ENCODE measurements at regions not wholly inside any gene's neighbourhood (a gene's known extent, or its start where the extent isn't known, plus 50 kb on each side); places are given as distances from the start of the nearest gene placed in this dataset.

DNA sequence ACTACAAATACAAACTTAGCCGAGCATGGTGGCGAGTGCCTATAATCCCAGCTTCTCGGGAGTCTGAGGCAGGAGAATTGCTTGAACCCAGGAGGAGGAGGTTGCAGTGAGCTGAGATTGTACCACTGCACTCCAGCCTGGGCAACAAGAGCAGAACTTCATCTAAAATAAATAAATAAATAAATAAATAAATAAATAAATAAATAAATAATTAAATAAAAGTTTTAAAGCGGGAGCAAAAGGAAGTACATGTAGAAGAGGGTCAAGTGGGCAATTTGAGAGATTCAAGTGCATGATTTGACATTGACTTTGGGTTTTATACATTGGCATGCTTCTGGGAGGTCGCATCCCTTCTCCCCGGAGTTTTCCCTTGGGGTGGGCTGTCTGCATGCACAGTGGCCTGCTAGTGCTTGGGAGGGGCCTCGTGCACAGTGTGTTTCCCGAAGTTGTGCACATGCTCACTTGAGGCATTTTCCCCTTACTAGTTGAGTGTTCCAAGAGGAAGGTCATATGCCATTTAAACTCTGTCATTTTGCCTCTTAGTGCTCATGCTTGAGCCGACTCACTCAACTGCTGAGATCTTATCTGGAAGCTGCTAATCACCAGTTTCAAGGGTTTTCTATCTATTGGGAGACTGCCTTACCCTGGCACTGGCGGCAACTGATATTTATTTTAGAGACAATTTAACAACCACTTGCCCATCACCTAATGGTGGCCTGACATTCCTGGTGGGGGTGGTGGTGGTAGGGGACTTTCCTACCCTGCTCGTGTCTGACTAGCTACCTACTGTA, 193.2 kb upstream of the MPHOSPH6 start:
- H3K36me3 Mint-ChIP-seq, result no peaks in the 10 kb centered on the region
- H3K27ac Mint-ChIP-seq, result no peak overlapping the region
- ATAC-seq, result no peak
- no peak for DNase-seq
- peaks cover 0 to 2% (median 0%) of the 10 kb centered on the region in 4 donors for H3K4me1 Mint-ChIP-seq
- H3K9me3 Mint-ChIP-seq, result peaks cover 0 to 4% (median 0%) of the 10 kb centered on the region in 9 donors
- H3K4me3 Mint-ChIP-seq, result no peak overlapping the region
- POLR2A ChIA-PET, result no interaction called here
- H3K27me3 Mint-ChIP-seq, result peaks cover 5 to 26% (median 13%) of the 10 kb centered on the region in 5 donors

DNA sequence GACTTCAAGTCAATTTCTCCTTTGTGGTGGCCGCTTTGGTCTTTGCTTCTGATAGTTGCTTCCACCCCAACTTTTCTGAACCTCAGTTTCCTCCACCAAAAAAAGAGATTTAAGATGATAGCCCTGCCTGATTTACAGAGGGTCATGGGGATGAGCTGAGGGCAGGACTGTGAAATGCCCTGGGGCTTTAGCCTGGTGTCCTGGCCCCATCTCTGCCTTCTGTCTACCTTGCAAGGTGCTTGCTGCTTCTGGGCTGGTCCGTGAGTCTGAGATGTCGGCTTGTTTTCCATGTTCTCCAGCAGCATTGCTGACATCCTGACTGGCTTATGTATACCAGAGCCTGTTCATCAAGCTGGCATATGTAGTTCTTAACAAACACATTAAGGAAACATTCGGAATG, 191.9 kb upstream of the MPHOSPH6 start:
- DNase-seq (no peak), ATAC-seq (no peak)
- peaks cover 5 to 30% (median 16%) of the 10 kb centered on the region in 5 donors for H3K27me3 Mint-ChIP-seq
- H3K9me3 Mint-ChIP-seq, result peaks cover 0 to 4% (median 0%) of the 10 kb centered on the region in 9 donors
- no peak overlapping the region for H3K4me3 Mint-ChIP-seq
- no peaks in the 10 kb centered on the region for H3K36me3 Mint-ChIP-seq
- H3K4me1 Mint-ChIP-seq, result peaks cover 0 to 2% (median 0%) of the 10 kb centered on the region in 4 donors
- POLR2A ChIA-PET, result no interaction called here
- peak overlapping the region in 1 of 10 donors; percentile 37 for H3K27ac Mint-ChIP-seq

DNA sequence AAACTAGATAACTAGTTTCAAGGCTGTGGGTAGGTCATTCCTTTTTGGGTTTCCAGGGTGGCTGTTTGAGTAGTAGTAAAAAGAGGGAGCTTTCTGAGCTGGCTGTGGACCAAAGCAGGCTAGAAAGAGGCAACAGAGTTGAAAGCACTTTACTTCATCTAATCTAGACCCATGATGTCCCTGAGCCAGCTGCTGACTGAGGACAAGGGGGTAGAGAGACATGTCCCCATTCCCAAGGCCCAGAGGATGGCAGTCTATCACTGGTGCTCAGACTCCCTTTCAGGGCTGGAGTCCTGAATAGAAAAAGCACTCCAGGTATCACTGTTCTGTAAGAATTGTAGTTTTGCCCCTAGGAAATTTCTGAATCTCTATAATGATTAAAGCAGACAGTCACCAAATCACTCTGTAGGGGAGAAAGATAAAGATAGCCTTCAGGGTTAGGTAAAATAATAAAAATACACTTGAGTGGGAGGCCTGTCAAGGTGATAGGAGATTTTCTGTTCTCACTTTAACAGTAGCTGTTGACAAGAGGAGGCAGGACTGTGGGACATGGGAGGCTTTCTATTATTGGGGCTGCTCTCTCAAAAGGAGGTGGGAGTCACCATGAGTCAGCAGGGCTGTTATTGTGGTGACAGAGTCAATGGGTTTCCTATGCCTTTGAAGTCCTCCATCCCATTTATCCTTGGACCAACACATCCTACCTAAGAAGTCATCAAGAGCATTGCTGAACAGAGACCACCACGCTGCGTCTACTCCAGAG, 190.2 kb upstream of the MPHOSPH6 start:
- Mint-ChIP-seq H3K27me3 (peaks cover 3 to 30% (median 16%) of the 10 kb centered on the region in 5 donors), H3K4me3 (no peak overlapping the region), H3K9me3 (peaks cover 0 to 4% (median 0%) of the 10 kb centered on the region in 9 donors), H3K4me1 (peaks cover 0 to 2% (median 0%) of the 10 kb centered on the region in 4 donors), H3K27ac (no peak overlapping the region), H3K36me3 (no peaks in the 10 kb centered on the region)
- no peak for DNase-seq
- ATAC-seq, result no peak
- POLR2A ChIA-PET, result no interaction called here

DNA sequence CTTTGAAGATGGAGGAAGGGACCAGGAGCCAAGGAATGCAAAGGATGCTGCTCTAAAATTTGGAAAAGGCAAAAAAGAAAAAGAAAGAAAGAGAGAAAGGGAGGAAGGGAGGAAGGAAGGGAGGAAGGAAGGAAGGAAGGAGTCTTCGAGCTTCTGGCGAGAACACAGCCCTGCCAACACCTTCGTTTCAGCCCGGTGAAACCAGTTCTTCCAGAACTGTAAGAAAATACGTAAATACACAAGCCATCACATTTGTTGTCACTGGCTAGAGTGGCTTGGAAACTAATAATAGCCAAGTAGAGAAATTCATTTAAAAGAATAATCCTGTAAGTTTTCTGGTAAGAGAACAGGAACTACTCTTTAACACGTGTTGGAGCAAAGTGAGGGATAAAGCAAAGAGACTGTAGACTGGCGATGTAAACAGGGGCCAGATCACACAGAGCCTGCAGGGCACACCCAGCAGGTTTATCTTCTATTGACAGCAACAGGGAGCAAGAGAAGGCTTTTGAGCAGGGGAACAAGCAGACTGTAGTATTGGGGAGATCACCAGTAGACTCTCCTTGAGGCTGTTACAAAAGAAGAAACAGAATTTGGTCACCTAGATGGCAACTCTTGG, 188.7 kb upstream of the MPHOSPH6 start:
- Mint-ChIP-seq H3K4me3 (no peak overlapping the region), H3K27ac (no peak overlapping the region), H3K9me3 (peaks cover 0 to 4% (median 0%) of the 10 kb centered on the region in 9 donors), H3K27me3 (peaks cover 3 to 30% (median 15%) of the 10 kb centered on the region in 5 donors), H3K36me3 (no peaks in the 10 kb centered on the region), H3K4me1 (peaks cover 0 to 2% (median 0%) of the 10 kb centered on the region in 4 donors)
- ATAC-seq (no peak), DNase-seq (no peak)
- POLR2A ChIA-PET, result no interaction called here

DNA sequence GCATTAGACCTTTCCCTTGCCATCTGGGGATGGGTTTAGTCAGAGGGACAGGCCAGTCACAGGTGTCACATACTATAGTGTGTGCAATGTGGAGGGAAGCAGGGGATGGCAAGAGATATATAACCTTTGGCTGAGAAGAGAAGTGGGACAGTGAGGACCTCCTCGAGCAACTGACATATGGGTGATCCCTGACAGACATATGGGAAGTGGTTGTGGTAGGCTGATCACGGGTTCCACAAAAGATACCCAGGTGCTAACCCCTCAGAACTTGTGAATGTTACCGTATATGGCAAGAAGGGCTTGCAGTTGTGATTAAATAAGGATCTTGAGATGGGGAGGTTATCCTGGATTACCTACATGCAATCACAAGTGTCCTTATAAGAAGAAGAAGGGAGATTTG, 188.1 kb upstream of the MPHOSPH6 start:
- POLR2A ChIA-PET, result no interaction called here
- no peak for ATAC-seq
- no peaks in the 10 kb centered on the region for H3K36me3 Mint-ChIP-seq
- H3K27ac Mint-ChIP-seq, result no peak overlapping the region
- no peak for DNase-seq
- H3K27me3 Mint-ChIP-seq, result peaks cover 1 to 30% (median 11%) of the 10 kb centered on the region in 5 donors
- H3K4me1 Mint-ChIP-seq, result peaks cover 0 to 2% (median 0%) of the 10 kb centered on the region in 4 donors
- no peak overlapping the region for H3K4me3 Mint-ChIP-seq
- H3K9me3 Mint-ChIP-seq, result peaks cover 0 to 2% (median 0%) of the 10 kb centered on the region in 9 donors

DNA sequence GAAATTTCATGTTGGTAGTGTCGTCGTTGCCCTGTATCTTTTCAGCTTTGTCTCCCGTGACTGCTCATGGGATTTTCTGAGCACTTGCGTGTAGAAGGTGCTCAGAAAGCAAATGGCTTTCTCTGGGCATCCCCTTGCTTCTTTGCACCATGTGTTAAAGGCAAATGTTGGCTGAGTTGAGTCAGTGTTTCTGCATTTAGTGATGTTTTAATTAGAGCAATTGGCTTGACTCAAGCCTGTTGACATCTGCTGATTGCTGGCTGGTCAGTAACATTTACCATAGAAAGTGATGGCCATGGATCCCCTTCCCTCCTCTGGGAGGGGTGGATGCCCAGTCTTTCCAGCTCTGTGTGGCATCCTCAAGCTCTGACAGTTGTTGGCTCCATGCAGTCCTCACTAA, 187.2 kb upstream of the MPHOSPH6 start:
- peaks cover 1 to 26% (median 11%) of the 10 kb centered on the region in 5 donors for H3K27me3 Mint-ChIP-seq
- peaks cover 0 to 4% (median 0%) of the 10 kb centered on the region in 9 donors for H3K9me3 Mint-ChIP-seq
- peaks cover 0 to 2% (median 0%) of the 10 kb centered on the region in 4 donors for H3K4me1 Mint-ChIP-seq
- no peaks in the 10 kb centered on the region for H3K36me3 Mint-ChIP-seq
- H3K4me3 Mint-ChIP-seq, result no peak overlapping the region
- POLR2A ChIA-PET, result no interaction called here
- no peak for ATAC-seq
- no peak for DNase-seq
- no peak overlapping the region for H3K27ac Mint-ChIP-seq

DNA sequence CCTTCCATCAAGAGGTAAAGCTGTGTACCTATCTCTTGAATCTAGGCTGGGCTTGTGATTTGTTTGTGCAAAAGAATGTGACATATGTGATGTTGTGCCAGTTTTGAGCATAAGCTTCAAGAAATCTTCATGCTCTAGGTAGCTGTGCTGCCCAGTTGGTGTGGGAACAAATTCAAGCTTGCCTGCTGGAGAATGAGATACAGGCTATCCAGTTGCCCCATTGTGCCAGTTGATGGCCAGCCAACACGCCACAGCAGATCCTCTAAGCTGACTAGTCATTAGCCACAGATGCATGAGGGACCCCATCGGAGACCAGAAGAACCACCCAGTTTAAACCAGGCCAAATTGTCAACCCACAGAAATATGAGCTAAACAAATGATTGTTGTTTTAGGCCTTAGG, 180.5 kb upstream of the MPHOSPH6 start:
- Mint-ChIP-seq H3K27me3 (peaks cover 0 to 13% (median 0%) of the 10 kb centered on the region in 5 donors), H3K27ac (no peak overlapping the region), H3K9me3 (peaks cover 0 to 2% (median 0%) of the 10 kb centered on the region in 9 donors), H3K36me3 (no peaks in the 10 kb centered on the region), H3K4me1 (no peaks in the 10 kb centered on the region), H3K4me3 (no peak overlapping the region)
- POLR2A ChIA-PET, result no interaction called here
- no peak for ATAC-seq
- no peak for DNase-seq

DNA sequence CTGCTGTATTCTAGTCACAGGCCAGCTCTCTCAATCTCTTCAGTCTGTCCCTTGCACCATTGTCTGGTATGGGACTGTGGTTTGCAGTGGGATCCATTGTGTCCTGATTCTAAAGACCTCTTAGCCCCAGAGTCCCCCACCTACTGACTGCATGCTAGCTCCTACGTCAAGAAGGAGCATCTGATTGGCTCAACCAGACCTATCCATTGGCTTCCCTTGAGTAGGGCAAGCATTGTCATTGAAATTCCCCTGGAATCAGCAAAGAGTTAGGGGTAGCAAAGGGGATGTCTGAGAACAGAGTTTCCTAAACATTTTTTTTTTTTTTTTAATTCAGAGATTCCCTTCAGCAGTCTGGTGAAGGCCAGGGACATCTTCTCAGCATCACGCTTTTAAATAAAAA, 175.3 kb upstream of the MPHOSPH6 start:
- Mint-ChIP-seq H3K27me3 (peaks cover 2 to 45% (median 8%) of the 10 kb centered on the region in 5 donors), H3K4me3 (no peak overlapping the region), H3K4me1 (no peaks in the 10 kb centered on the region), H3K9me3 (peaks cover 0 to 4% (median 0%) of the 10 kb centered on the region in 9 donors), H3K27ac (no peak overlapping the region), H3K36me3 (no peaks in the 10 kb centered on the region)
- ATAC-seq (no peak), DNase-seq (no peak)
- POLR2A ChIA-PET, result no interaction called here

DNA sequence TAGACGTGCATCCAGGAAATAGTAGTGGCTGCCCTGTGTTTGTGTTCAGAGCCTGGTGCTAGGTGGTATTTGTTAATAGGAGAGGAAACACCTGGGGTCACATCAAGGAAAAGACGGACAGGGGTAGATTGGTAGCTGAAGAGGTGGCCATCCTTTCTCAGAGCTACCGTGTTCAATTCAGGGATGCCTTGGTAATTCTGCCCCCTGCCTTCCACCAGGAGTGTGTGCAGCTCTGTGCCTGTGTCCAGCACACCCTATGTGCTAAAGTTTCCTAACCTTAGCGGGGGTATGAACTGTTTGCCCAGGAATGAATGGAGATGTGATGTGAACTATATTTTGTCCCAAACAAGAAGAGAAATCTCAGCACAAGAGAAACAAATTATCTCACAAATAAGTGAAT, 174.1 kb upstream of the MPHOSPH6 start:
- peaks cover 7 to 56% (median 15%) of the 10 kb centered on the region in 5 donors for H3K27me3 Mint-ChIP-seq
- DNase-seq (no peak), ATAC-seq (no peak)
- peaks cover 0 to 4% (median 0%) of the 10 kb centered on the region in 9 donors for H3K9me3 Mint-ChIP-seq
- H3K4me3 Mint-ChIP-seq, result no peak overlapping the region
- H3K4me1 Mint-ChIP-seq, result no peaks in the 10 kb centered on the region
- H3K27ac Mint-ChIP-seq, result no peak overlapping the region
- POLR2A ChIA-PET, result no interaction called here
- H3K36me3 Mint-ChIP-seq, result no peaks in the 10 kb centered on the region

DNA sequence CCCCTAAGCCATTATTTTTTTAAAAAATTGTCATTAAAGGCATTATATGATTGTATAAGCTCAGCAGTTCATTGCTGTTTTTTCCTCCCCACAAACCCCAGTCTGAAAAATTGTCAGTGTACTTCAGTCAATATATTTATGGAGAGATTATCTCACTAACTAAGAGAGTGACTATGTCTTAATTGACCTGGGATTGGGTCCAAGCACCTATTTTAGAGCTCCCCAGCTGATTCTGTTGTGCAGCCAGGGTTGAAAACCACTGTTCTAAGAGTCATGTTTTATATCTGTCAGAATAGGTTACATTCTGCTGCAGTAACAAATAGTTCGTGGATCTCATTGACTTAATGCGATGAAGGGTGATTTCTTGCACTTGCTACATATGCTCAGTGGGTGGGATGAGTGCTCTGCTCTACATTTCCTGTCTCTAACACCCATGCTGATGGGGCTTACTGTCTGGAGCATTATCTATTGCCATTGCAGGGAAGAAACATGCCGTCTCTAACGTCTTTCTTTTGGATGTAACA, 171.2 kb upstream of the MPHOSPH6 start:
- Mint-ChIP-seq H3K36me3 (no peaks in the 10 kb centered on the region), H3K4me1 (no peaks in the 10 kb centered on the region), H3K4me3 (no peak overlapping the region), H3K9me3 (peaks cover 0 to 10% (median 2%) of the 10 kb centered on the region in 9 donors), H3K27me3 (peaks cover 13 to 76% (median 21%) of the 10 kb centered on the region in 5 donors), H3K27ac (no peak overlapping the region)
- POLR2A ChIA-PET, result no interaction called here
- DNase-seq (no peak), ATAC-seq (no peak)

DNA sequence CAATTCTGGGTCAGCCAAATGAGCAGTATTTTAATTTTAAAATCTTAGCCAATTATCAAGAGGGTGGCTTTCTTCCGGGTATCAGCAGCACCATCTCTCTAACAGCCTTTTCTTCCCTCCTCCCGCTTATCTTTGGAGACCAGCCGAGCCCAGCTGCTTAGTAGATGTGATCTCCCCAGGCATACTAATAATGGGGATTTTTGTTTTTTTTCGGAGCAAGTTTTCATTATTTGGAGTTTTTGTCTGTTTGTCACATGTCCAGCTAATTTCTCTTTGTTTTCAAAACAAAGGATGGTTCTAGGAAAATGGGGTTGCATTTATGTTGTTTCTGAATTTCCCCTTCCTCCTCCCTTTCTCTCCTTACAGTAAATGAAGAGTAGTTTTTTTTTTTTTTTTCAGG, 170.5 kb upstream of the MPHOSPH6 start:
- ATAC-seq, result no peak
- POLR2A ChIA-PET, result no interaction called here
- no peaks in the 10 kb centered on the region for H3K36me3 Mint-ChIP-seq
- H3K27ac Mint-ChIP-seq, result no peak overlapping the region
- DNase-seq, result no peak
- H3K4me3 Mint-ChIP-seq, result no peak overlapping the region
- H3K27me3 Mint-ChIP-seq, result peaks cover 13 to 76% (median 21%) of the 10 kb centered on the region in 5 donors
- H3K9me3 Mint-ChIP-seq, result peaks cover 0 to 14% (median 2%) of the 10 kb centered on the region in 9 donors
- H3K4me1 Mint-ChIP-seq, result no peaks in the 10 kb centered on the region

DNA sequence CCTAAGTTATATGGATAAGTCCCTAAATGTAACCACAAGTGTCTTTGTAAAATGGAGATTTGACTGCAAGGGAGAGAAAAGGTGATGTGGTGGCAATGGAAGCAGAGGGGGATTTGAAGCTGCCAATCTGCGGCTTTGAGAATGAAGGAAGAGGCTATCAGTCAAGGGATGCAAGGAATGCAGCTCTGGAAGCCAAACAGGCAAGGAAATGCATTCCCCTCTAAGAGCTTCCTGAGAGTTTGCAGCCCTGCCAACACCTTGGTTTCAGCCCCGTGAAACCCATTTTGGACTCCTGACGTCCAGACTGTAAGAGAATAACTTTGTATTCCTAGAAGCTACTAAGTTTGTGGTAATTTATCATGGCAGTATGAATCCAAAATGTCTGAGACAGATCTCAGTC, 167.3 kb upstream of the MPHOSPH6 start:
- DNase-seq (no peak), ATAC-seq (no peak)
- POLR2A ChIA-PET, result no interaction called here
- Mint-ChIP-seq H3K4me3 (no peak overlapping the region), H3K4me1 (no peaks in the 10 kb centered on the region), H3K36me3 (no peaks in the 10 kb centered on the region), H3K27me3 (peaks cover 11 to 61% (median 18%) of the 10 kb centered on the region in 5 donors), H3K9me3 (peaks cover 0 to 14% (median 2%) of the 10 kb centered on the region in 9 donors), H3K27ac (no peak overlapping the region)

Measured in naive thymus-derived CD8-positive, alpha-beta T cell (primary cell).